OCI-LY3 (cell line): ENCODE measurements at regions not wholly inside any gene's neighbourhood (a gene's known extent, or its start where the extent isn't known, plus 50 kb on each side); places are given as distances from the start of the nearest gene placed in this dataset.
"Not testable (repeated sequence)": the region's sequence is repeated elsewhere in the genome, so short reads cannot be mapped to it uniquely, and the experiment has no call there.

Experiments
- H2AFZ ChIP-seq: fragments of 200-600, 300-600 bp; shearing (Covaris generic); 2 replicates; pipeline ENCODE4 v1.6.0; 2014; ENCODE audit warnings: antibody characterized with exemption, low read depth, low read length
- H3K27ac ChIP-seq: fragments of 200-600, 300-600 bp; sonication (generic); 2 replicates; pipeline ENCODE4 v1.5.1; 2014; ENCODE audit warnings: mild to moderate bottlenecking, low read length, moderate library complexity, mixed read lengths
- H3K27me3 ChIP-seq: fragments of 200-600, 300-600 bp; sonication (generic); 2 replicates; pipeline ENCODE4 v1.6.1; 2014; ENCODE audit warnings: low read depth, low read length, mixed read lengths
- H3K36me3 ChIP-seq: fragments of 200-600, 300-600 bp; sonication (generic); replicated peaks from 2 replicates; pipeline ENCODE3; 2014; ENCODE audit warnings: low read depth, low read length, mixed read lengths
- H3K4me1 ChIP-seq: fragments of 300-600, 200-600 bp; sonication (generic); 2 replicates; pipeline ENCODE4 v1.6.1; 2014; ENCODE audit warnings: low read length, mixed read lengths
- H3K4me2 ChIP-seq: fragments of 200-600, 300-600 bp; sonication (generic); 2 replicates; pipeline ENCODE4 v1.6.1; 2014; ENCODE audit warnings: low read length, mixed read lengths
- H3K4me3 ChIP-seq: fragments of 300-600, 200-600 bp; sonication (generic); 2 replicates; pipeline ENCODE4 v1.5.1; 2014; ENCODE audit warnings: antibody characterized with exemption, mild to moderate bottlenecking, low read length, moderate library complexity
- H3K79me2 ChIP-seq: fragments of 300-600, 200-600 bp; shearing (Covaris generic); 2 replicates; pipeline ENCODE4 v1.6.1; 2014; ENCODE audit warnings: mild to moderate bottlenecking, low read length, mixed read lengths
- H3K9ac ChIP-seq: fragments of 300-600, 200-600 bp; shearing (Covaris generic); 2 replicates; pipeline ENCODE4 v1.6.0; 2014; ENCODE audit warnings: mild to moderate bottlenecking, low read length, moderate library complexity
- H3K9me3 ChIP-seq: fragments of 200-600, 300-600 bp; shearing (Covaris generic); 2 replicates; pipeline ENCODE4 v1.6.1; 2014; ENCODE audit warnings: low read length, mixed read lengths; ENCODE audit not compliant: insufficient read depth
- H4K20me1 ChIP-seq: fragments of 200-600, 300-600 bp; sonication (generic); 2 replicates; pipeline ENCODE4 v1.6.1; 2016; ENCODE audit warnings: low read length, mixed read lengths; ENCODE audit not compliant: insufficient read depth
- EZH2phosphoT487 ChIP-seq: fragments of 200-600 bp; shearing (Covaris generic); IDR thresholded peaks from 2 replicates; pipeline ENCODE4 v1.6.1; 2018; ENCODE audit warnings: antibody characterized with exemption, mixed run types, low read depth
- TF ChIP-seq, protein P1 (sequence below): fragments of 200-600, 300-600 bp; sonication (generic); IDR thresholded peaks from 2 replicates; pipeline ENCODE4 v1.5.1; 2014; ENCODE audit warnings: antibody characterized with exemption, low read length, low read depth

DNA sequence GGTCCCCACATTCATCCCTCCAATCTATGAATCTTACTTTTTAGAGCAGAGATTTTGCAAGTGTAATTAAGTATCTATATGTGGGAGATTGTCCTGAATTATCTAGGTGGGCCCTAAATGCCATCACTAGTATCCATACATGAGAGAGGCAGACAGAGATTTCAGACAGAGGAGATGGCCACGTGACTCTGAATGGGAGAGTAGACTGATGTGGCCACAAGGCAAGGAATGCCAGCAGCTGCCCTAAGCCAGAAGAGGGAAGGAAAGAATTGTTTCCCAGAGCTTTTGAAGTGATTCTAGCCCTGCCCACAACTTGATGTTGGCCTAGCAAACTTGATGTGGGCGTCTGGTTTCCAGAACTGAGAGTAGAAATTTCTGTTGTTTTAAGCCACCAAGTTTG, 90.1 kb upstream of the PCAT7 start:
- H2AFZ ChIP-seq = no peak overlapping the region
- no peak overlapping the region for H3K9ac ChIP-seq
- no peaks in the 10 kb centered on the region for H3K79me2 ChIP-seq
- H3K27me3 ChIP-seq = no peaks in the 10 kb centered on the region
- peaks cover 35% of the 10 kb centered on the region for H3K36me3 ChIP-seq
- H3K9me3 ChIP-seq = no peaks in the 10 kb centered on the region; the same call in 1 of the 2 replicates
- no peaks in the 10 kb centered on the region for H4K20me1 ChIP-seq
- TF ChIP-seq EZH2phosphoT487 = no peak
- TF ChIP-seq, protein P1, sequence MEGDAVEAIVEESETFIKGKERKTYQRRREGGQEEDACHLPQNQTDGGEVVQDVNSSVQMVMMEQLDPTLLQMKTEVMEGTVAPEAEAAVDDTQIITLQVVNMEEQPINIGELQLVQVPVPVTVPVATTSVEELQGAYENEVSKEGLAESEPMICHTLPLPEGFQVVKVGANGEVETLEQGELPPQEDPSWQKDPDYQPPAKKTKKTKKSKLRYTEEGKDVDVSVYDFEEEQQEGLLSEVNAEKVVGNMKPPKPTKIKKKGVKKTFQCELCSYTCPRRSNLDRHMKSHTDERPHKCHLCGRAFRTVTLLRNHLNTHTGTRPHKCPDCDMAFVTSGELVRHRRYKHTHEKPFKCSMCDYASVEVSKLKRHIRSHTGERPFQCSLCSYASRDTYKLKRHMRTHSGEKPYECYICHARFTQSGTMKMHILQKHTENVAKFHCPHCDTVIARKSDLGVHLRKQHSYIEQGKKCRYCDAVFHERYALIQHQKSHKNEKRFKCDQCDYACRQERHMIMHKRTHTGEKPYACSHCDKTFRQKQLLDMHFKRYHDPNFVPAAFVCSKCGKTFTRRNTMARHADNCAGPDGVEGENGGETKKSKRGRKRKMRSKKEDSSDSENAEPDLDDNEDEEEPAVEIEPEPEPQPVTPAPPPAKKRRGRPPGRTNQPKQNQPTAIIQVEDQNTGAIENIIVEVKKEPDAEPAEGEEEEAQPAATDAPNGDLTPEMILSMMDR = no peak
- H3K27ac ChIP-seq = no peak overlapping the region
- no peak overlapping the region for H3K4me2 ChIP-seq
- H3K4me1 ChIP-seq = no peaks in the 10 kb centered on the region
- no peak overlapping the region for H3K4me3 ChIP-seq

DNA sequence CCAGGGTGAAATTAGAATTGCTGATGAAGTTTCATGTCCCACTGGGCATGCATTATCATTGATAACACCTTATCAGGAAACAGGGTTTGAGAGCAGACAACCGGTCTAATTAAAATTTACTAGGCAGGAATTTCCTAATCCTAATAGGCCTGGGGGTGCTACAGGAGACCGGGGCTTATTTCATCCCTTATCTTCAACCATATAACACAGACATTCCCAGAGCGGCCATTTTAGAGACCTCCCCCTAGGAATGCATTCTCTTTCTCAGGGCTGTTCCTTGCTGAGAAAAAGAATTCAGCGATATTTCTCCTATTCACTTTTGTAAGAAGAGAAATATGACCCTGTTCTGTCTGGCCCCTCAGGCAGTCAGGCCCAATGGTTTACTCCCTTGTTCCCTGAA, 82.8 kb upstream of the PCAT7 start:
- not testable (repeated sequence) for H3K4me2 ChIP-seq, H2AFZ ChIP-seq, H4K20me1 ChIP-seq, H3K4me1 ChIP-seq, H3K27ac ChIP-seq, H3K4me3 ChIP-seq, H3K9ac ChIP-seq, H3K27me3 ChIP-seq, H3K36me3 ChIP-seq, H3K79me2 ChIP-seq, H3K9me3 ChIP-seq

DNA sequence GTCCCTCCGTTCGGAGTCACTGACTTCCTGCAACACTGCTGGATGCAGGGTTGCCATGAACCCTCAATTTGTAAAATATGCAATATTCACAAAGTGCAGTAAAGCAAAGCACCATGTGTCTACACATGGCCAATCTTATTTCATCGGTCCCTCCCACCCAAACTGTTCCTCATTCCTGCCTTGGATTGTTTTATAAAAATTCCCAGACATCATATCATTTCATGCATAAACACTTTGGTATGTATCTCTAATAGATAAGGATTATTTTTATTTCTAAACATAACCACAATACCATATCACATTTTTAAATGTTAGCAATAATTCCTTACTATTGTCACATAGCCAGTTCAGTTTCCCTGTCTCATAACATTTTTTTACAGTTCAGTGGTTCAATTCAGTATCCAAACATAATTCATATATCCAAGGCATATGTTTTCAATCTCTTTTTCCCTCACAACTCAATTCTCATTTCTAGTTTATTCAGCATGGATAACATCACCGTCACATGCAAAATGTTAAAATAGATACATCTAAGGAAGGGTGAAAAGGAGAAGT, 82.0 kb upstream of the PCAT7 start:
- Histone ChIP-seq H3K4me2 (no peak overlapping the region), H3K9ac (no peak overlapping the region), H3K27me3 (peaks cover 5% of the 10 kb centered on the region; the same call in 1 of the 2 replicates), H3K9me3 (no peaks in the 10 kb centered on the region), H3K36me3 (no peaks in the 10 kb centered on the region), H4K20me1 (no peaks in the 10 kb centered on the region), H3K4me1 (peaks cover 5% of the 10 kb centered on the region; the same call in 1 of the 2 replicates), H3K79me2 (no peaks in the 10 kb centered on the region), H3K27ac (no peak overlapping the region), H2AFZ (no peak overlapping the region), H3K4me3 (no peak overlapping the region)
- TF ChIP-seq, protein P1 = no peak
- TF ChIP-seq EZH2phosphoT487 = no peak

DNA sequence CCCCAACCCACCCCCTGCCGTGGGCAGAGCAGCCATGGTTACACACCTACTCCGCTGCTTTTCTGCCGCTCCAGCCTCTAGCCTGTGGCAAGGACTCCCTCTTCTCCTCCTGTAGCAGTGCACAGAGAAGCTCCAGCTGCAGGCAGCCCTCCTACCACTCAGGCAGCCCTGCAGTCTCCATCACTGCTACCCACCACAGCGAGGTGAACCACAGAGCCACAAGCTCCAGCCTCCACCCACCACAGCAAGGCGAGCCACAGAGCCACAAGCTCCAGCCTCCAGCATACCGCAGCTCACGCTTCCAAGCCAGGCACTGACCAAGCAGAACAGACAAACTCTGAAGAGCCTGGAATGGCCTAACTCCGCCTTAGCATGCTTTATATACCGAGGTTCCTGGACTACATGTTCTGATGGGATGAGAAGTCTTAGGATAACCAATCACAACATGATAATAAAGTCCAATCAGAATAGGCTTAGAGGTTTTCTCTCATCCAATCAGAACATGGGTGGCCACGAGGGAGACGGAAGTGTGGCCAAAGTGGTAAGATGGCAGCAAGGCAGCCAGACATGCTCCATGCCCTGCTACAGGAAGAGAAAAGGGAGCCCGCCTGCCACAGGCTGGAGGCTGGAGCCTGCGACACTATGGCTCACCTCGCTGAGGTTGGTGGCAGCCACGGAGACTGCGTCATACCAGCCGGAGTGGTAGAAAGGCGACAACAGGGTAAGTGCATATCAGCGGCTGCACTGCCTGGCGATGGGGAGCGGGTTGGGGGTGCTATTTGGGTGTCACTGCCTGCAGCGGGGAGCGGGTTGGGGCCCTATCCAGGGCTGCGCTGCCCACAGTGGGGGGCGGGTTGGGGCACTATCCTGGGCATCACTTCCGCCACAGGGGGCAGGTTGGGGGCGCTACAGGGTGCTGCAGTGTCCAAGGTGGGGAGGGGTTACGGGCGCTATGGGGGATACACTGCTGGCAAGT, 75.8 kb upstream of the PCAT7 start:
- Histone ChIP-seq H2AFZ (no peak overlapping the region), H3K36me3 (no peaks in the 10 kb centered on the region), H3K79me2 (no peaks in the 10 kb centered on the region), H3K27ac (no peak overlapping the region), H3K4me2 (no peak overlapping the region), H3K9ac (no peak overlapping the region), H3K4me3 (no peak overlapping the region), H3K27me3 (peaks cover 5% of the 10 kb centered on the region; the same call in 1 of the 2 replicates), H4K20me1 (no peaks in the 10 kb centered on the region), H3K4me1 (peaks cover 6% of the 10 kb centered on the region), H3K9me3 (no peaks in the 10 kb centered on the region)
- TF ChIP-seq EZH2phosphoT487 = no peak
- TF ChIP-seq, protein P1 = no peak
